K562 (cell line): ENCODE measurements at regions not wholly inside any gene's neighbourhood (a gene's known extent, or its start where the extent isn't known, plus 50 kb on each side); places are given as distances from the start of the nearest gene placed in this dataset.

Experiments used
- ATAC-seq: fragments of 200-7000 bp; cut with Tn5 transposase; 3 replicates; pipeline ENCODE4 v1.9.1; 2020; ENCODE audit warnings: moderate library complexity
- BruUV-seq: library from RNA; stranded (reverse); fragments of 400-500 nt; replicated peaks from 2 replicates; lab custom pipeline; 2021; lab: Mats Ljungman, UMichigan
- CTCF ChIA-PET: fragments of 300-600 bp; formaldehyde crosslinking; extraction: SDS; loops from one replicate; lab custom pipeline; 2021; ENCODE audit warnings: low intra/inter-chr PET ratio; lab: Yijun Ruan, JAX
- POLR2A ChIA-PET: fragments of 300-600, 350-650 bp; sonication (Branson Sonifier 250); formaldehyde crosslinking; extraction: SDS; loops from one replicate; lab custom pipeline; 2021; ENCODE audit warnings: antibody characterized with exemption, inconsistent platforms; lab: Yijun Ruan, JAX
- DNase-seq, 4 experiments: peaks; one replicate each; pipeline versions ENCODE4 v3.0.0 to v3.0.0-alpha.2; 2011 to 2018; ENCODE audit warnings: low spot score in 3 of 4, mixed read lengths in 3 of 4; ENCODE audit errors: extremely low read depth in 1 of 4
- FAIRE-seq: peaks from 2 replicates; lab custom pipeline; 2011; peaks lifted over from hg19 to GRCh38; lab: Jason Lieb, UNC
- H2AFZ ChIP-seq: 2 replicates; pipeline ENCODE4 v1.6.0; 2011; ENCODE audit warnings: low read depth, low read length, control low read depth, inconsistent platforms
- H3K27ac ChIP-seq: fragments of 200-600 bp; 3 replicates; pipeline ENCODE4 v1.8.0; 2011; ENCODE audit warnings: low read depth, mild to moderate bottlenecking, control low read depth, inconsistent platforms, low read length, moderate library complexity, mixed read lengths; ENCODE audit errors: extremely low read depth
- H3K27me3 ChIP-seq, 2 experiments: fragments of 300-600 bp in 1 of 2; 2 replicates in 1 of 2; 3 replicates in 1 of 2; pipeline versions ENCODE4 v1.6.0 to v1.8.0; 2011; ENCODE audit warnings: inconsistent platforms in 2 of 2, low read length in 2 of 2, mild to moderate bottlenecking in 1 of 2, mixed read lengths in 1 of 2, moderate library complexity in 1 of 2; ENCODE audit not compliant: control insufficient read depth in 2 of 2, insufficient read depth in 2 of 2
- H3K36me3 ChIP-seq: fragments of 300-600 bp; 3 replicates; pipeline ENCODE4 v1.8.0; 2011; ENCODE audit warnings: mild to moderate bottlenecking, low read length, inconsistent platforms; ENCODE audit not compliant: control insufficient read depth, insufficient read depth
- H3K4me1 ChIP-seq, 2 experiments: fragments of 200-600 bp in 1 of 2; replicated peaks in 1 of 2; 2 replicates in 1 of 2; 3 replicates in 1 of 2; pipeline versions ENCODE4 v1.5.1 to v1.8.0; 2011; ENCODE audit warnings: inconsistent platforms in 2 of 2, low read length in 2 of 2, mild to moderate bottlenecking in 1 of 2, mixed read lengths in 1 of 2, moderate library complexity in 1 of 2; ENCODE audit not compliant: control insufficient read depth in 2 of 2, insufficient read depth in 2 of 2
- H3K4me2 ChIP-seq: 2 replicates; pipeline ENCODE4 v1.6.1; 2011; ENCODE audit warnings: low read length, control low read depth, inconsistent platforms, mixed read lengths; ENCODE audit not compliant: insufficient read depth
- H3K4me3 ChIP-seq: fragments of 200-600 bp; sonication (generic), shearing (Covaris generic); 2 replicates; pipeline ENCODE4 v1.5.1; 2016; ENCODE audit warnings: control low read depth, inconsistent platforms
- H3K79me2 ChIP-seq: fragments of 200-600 bp; 3 replicates; pipeline ENCODE4 v1.8.0; 2011; ENCODE audit warnings: low read length, inconsistent platforms; ENCODE audit not compliant: control insufficient read depth, insufficient read depth
- H3K9ac ChIP-seq, 2 experiments: 2 replicates each; pipeline versions ENCODE4 v1.6.0 to v1.6.1; 2011; ENCODE audit warnings: low read depth in 2 of 2, low read length in 2 of 2, control low read depth in 1 of 2, inconsistent platforms in 1 of 2, mild to moderate bottlenecking in 1 of 2, mixed read lengths in 1 of 2; ENCODE audit not compliant: insufficient read depth in 1 of 2
- H3K9me1 ChIP-seq: one replicate; pipeline ENCODE4 v1.6.0; 2011; ENCODE audit warnings: inconsistent platforms, mild to moderate bottlenecking, low read length, moderate library complexity; ENCODE audit not compliant: control insufficient read depth, insufficient read depth
- H3K9me3 ChIP-seq: replicated peaks from 2 replicates; pipeline ENCODE4 v1.5.1; 2011; ENCODE audit warnings: low read depth, low read length, inconsistent platforms; ENCODE audit not compliant: control insufficient read depth, insufficient read depth
- H4K20me1 ChIP-seq: replicated peaks from 2 replicates; pipeline ENCODE4 v1.6.1; 2011; ENCODE audit warnings: low read length, inconsistent platforms, mixed read lengths; ENCODE audit not compliant: control insufficient read depth, insufficient read depth
- ARNT ChIP-seq, 2 experiments: fragments of 450-650 bp; IDR thresholded peaks; 2 replicates each; pipeline ENCODE4 v1.6.1; 2016; ENCODE audit warnings: mild to moderate bottlenecking in 1 of 2
- BCL6 ChIP-seq: fragments of 250-450 bp; sonication (Bioruptor Pico); IDR thresholded peaks from 2 replicates; pipeline ENCODE4 v1.4.0; 2020
- BCLAF1 ChIP-seq, 2 experiments: fragments of 450-650 bp in 1 of 2; IDR thresholded peaks; 2 replicates each; pipeline ENCODE4 v1.6.1; 2011 to 2017; ENCODE audit warnings: low read depth in 2 of 2, antibody characterized with exemption in 1 of 2, borderline replicate concordance in 1 of 2, low read length in 1 of 2, mild to moderate bottlenecking in 1 of 2, mixed read lengths in 1 of 2; ENCODE audit not compliant: control insufficient read depth in 1 of 2
- E2F4 ChIP-seq: sonication (generic); formaldehyde crosslinking; IDR thresholded peaks from 2 replicates; pipeline ENCODE4 v1.8.0; 2022; ENCODE audit warnings: mild to moderate bottlenecking, low read depth, missing genetic modification reagents
- FOXP1 ChIP-seq: sonication (generic); formaldehyde crosslinking; IDR thresholded peaks from 2 replicates; pipeline ENCODE4 v1.8.0; 2022; ENCODE audit warnings: mild to moderate bottlenecking, missing genetic modification reagents
- HIVEP1 ChIP-seq: fragments of 250-450 bp; sonication (Bioruptor Pico); IDR thresholded peaks from 2 replicates; pipeline ENCODE4 v1.4.0; 2020; ENCODE audit warnings: mild to moderate bottlenecking
- JUNB ChIP-seq: fragments of 450-650 bp; formaldehyde crosslinking; conservative IDR thresholded peaks from 2 replicates; pipeline ENCODE4 v1.4.0; 2020; ENCODE audit warnings: mild to moderate bottlenecking
- KAT2B ChIP-seq: IDR thresholded peaks from one replicate; pipeline ENCODE4 v1.6.1; 2012; ENCODE audit warnings: low read depth, mild to moderate bottlenecking, control low read depth, inconsistent platforms, low read length, moderate library complexity
- SFPQ ChIP-seq: fragments of 200-400 bp; formaldehyde crosslinking; IDR thresholded peaks from 2 replicates; pipeline ENCODE4 v1.6.1; 2017; ENCODE audit warnings: mild to moderate bottlenecking, low read depth, low read length, moderate library complexity
- SIX5 ChIP-seq, 2 experiments: IDR thresholded peaks; 2 replicates each; pipeline ENCODE4 v1.6.1; 2011; ENCODE audit warnings: low read length in 2 of 2, borderline replicate concordance in 1 of 2, low read depth in 1 of 2, mild to moderate bottlenecking in 1 of 2, moderate library complexity in 1 of 2; ENCODE audit not compliant: insufficient read depth in 1 of 2
- SMARCE1 ChIP-seq: fragments of 450-650 bp; IDR thresholded peaks from 2 replicates; pipeline ENCODE4 v1.7.1; 2016; ENCODE audit warnings: mild to moderate bottlenecking
- ZKSCAN3 ChIP-seq: fragments of 250-450 bp; sonication (Bioruptor Pico); IDR thresholded peaks from 2 replicates; pipeline ENCODE4 v1.4.0; 2020
- ZNF217 ChIP-seq: sonication (generic); formaldehyde crosslinking; IDR thresholded peaks from 2 replicates; pipeline ENCODE4 v1.8.0; 2022; ENCODE audit warnings: mild to moderate bottlenecking, missing genetic modification reagents
- ZNF232 ChIP-seq: sonication (generic); formaldehyde crosslinking; IDR thresholded peaks from 2 replicates; pipeline ENCODE4 v1.8.0; 2022; ENCODE audit warnings: mild to moderate bottlenecking, missing genetic modification reagents
- ZNF324 ChIP-seq: fragments of 250-450 bp; sonication (Bioruptor Pico); IDR thresholded peaks from 2 replicates; pipeline ENCODE4 v1.4.0; 2020; ENCODE audit warnings: mild to moderate bottlenecking
- ZNF384 ChIP-seq: IDR thresholded peaks from 2 replicates; pipeline ENCODE4 v1.6.1; 2012; ENCODE audit warnings: low read depth, low read length, improper control_type of control experiment
- ZNF644 ChIP-seq: fragments of 200-800 bp; sonication (Bioruptor generic); IDR thresholded peaks from 2 replicates; pipeline ENCODE4 v1.6.1; 2016; ENCODE audit warnings: low read depth, missing genetic modification characterization, missing compliant biosample characterization
- WGBS: fragments of 100-300 bp; shearing (Covaris generic); methylation state at CpG from one replicate; pipeline ENCODE4 v1.1.6; 2016; ENCODE audit warnings: low coverage, mixed read lengths; ENCODE audit not compliant: insufficient coverage; ENCODE audit errors: missing lambda C conversion rate; 5-methylcytosine and 5-hydroxymethylcytosine counted together
- in situ Hi-C: fragments of 300-500 bp; cut with MboI; formaldehyde crosslinking; loops from 4 replicates; pipeline ENCODE4 v1.15.0; 2018; ENCODE audit warnings: inconsistent platforms, mixed read lengths
- intact Hi-C: fragments of 100-400 bp; cut with micrococcal nuclease; formaldehyde crosslinking; loops from 2 replicates; pipeline ENCODE4 v1.14.2; 2022

DNA sequence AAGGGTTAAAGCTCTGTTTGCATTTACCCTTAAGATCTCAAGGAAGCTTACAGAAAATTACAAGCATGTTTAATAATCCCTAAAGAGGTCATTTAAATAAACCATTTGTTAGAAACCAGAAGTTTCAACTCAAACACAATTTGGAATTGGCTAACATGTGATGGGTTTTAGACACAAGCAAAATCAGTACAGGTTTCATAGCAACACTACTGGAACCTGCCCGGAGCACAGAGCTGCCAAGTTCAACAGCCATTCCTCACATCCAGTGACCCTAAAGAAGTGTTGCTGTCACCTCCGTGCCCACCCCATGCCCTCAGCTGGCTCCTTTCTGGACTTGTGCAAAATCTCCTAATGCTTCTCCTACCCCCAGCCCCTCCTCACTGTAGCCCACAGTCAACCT lies 338.8 kb upstream of the AUTS2 start:
- ChIA-PET CTCF (no interaction called here), POLR2A (interaction anchor here (0.7 kb wide), 1 partner anchor 1461 kb away, joined by 3 read pairs; no protein-coding TSS in a partner anchor)
- Histone ChIP-seq H4K20me1 (no peaks in the 10 kb centered on the region), H3K9ac (no peak overlapping the region), H3K9me3 (no peaks in the 10 kb centered on the region), H3K79me2 (no peaks in the 10 kb centered on the region), H3K27me3 (no peaks in the 10 kb centered on the region), H2AFZ (no peak overlapping the region), H3K9me1 (no peaks in the 10 kb centered on the region), H3K4me3 (no peak overlapping the region), H3K36me3 (no peaks in the 10 kb centered on the region), H3K4me1 (no peaks in the 10 kb centered on the region), H3K4me2 (no peak overlapping the region)
- no peak for FAIRE-seq
- intact Hi-C loops: no loop called here
- ATAC-seq: no peak
- no peak for TF ChIP-seq ZNF217 (CRISPR knock-in tag)
- TF ChIP-seq ZNF644 (tag): no peak
- no peak for TF ChIP-seq JUNB (CRISPR knock-in tag)
- TF ChIP-seq SMARCE1: no peak
- TF ChIP-seq BCLAF1 (IDR thresholded peaks at IDR 0.05; ENCODE audit: borderline replicate concordance in 1 of 2, control insufficient read depth in 1 of 2, low read depth in 2 of 2, low read length in 1 of 2): no peak
- TF ChIP-seq ZNF384: no peak
- TF ChIP-seq KAT2B: no peak
- no peak for TF ChIP-seq ZNF232 (CRISPR knock-in tag)
- TF ChIP-seq E2F4: no peak
- TF ChIP-seq HIVEP1 (CRISPR knock-in tag): no peak
- no peak for TF ChIP-seq ARNT (IDR thresholded peaks at IDR 0.05)
- no peak for TF ChIP-seq FOXP1 (CRISPR knock-in tag)
- TF ChIP-seq ZNF324 (CRISPR knock-in tag): no peak
- no peak for TF ChIP-seq ZKSCAN3 (CRISPR knock-in tag)
- TF ChIP-seq SIX5 (IDR thresholded peaks at IDR 0.05; ENCODE audit: borderline replicate concordance in 1 of 2, insufficient read depth in 1 of 2, low read depth in 1 of 2, low read length in 2 of 2): no peak
- no peak for TF ChIP-seq BCL6 (CRISPR knock-in tag)
- no peak for TF ChIP-seq SFPQ
- TF ChIP-seq, all 486 proteins: peak for 0
- 0% methylated on average over 2 of the region's 2 CpGs for WGBS
- in situ Hi-C loops: no loop called here
- no peak overlapping the region for H3K27ac ChIP-seq
- no TSS peak for BruUV-seq
- no peak for DNase-seq
